OCI-LY1 (cell line): ENCODE measurements at regions not wholly inside any gene's neighbourhood (a gene's known extent, or its start where the extent isn't known, plus 50 kb on each side); places are given as distances from the start of the nearest gene placed in this dataset.

ENCODE experiments used
- H2AFZ ChIP-seq: fragments of 200-600 bp; sonication (generic), shearing (Covaris generic); 2 replicates; pipeline ENCODE4 v1.6.0; 2014; ENCODE audit warnings: antibody characterized with exemption, mild to moderate bottlenecking, low read length
- H3F3A ChIP-seq: fragments of 200-600 bp; sonication (generic), shearing (Covaris generic); 2 replicates; pipeline ENCODE4 v1.6.0; 2014; ENCODE audit warnings: mild to moderate bottlenecking, antibody characterized with exemption, low read length, moderate library complexity; ENCODE audit not compliant: insufficient read depth
- H3K27ac ChIP-seq: fragments of 200-600 bp; sonication (generic); 2 replicates; pipeline ENCODE4 v1.5.1; 2014; ENCODE audit warnings: low read length, mixed run types, mild to moderate bottlenecking, low read depth; ENCODE audit not compliant: poor library complexity, severe bottlenecking
- H3K27me3 ChIP-seq: fragments of 200-600 bp; sonication (generic); 2 replicates; pipeline ENCODE4 v1.6.0; 2014; ENCODE audit warnings: antibody characterized with exemption, mild to moderate bottlenecking, low read length, moderate library complexity; ENCODE audit not compliant: insufficient read depth
- H3K36me3 ChIP-seq: fragments of 200-600 bp; sonication (generic); 2 replicates; pipeline ENCODE4 v1.6.1; 2014; ENCODE audit warnings: mild to moderate bottlenecking, antibody characterized with exemption, low read length, moderate library complexity, mixed read lengths; ENCODE audit not compliant: insufficient read depth
- H3K4me1 ChIP-seq: fragments of 200-600 bp; sonication (generic); 2 replicates; pipeline ENCODE4 v1.5.1; 2014; ENCODE audit warnings: mild to moderate bottlenecking, low read length, moderate library complexity; ENCODE audit not compliant: insufficient read depth, severe bottlenecking
- H3K4me2 ChIP-seq: fragments of 200-600 bp; sonication (generic), shearing (Covaris generic); 2 replicates; pipeline ENCODE4 v1.6.1; 2014; ENCODE audit warnings: low read length
- H3K4me3 ChIP-seq: fragments of 200-600 bp; sonication (generic); 2 replicates; pipeline ENCODE4 v1.5.1; 2014; ENCODE audit warnings: low read length, low read depth, mild to moderate bottlenecking, mixed read lengths; ENCODE audit not compliant: poor library complexity, severe bottlenecking
- H3K79me2 ChIP-seq: fragments of 200-600 bp; shearing (Covaris generic); 2 replicates; pipeline ENCODE4 v1.6.1; 2016; ENCODE audit warnings: mixed run types, low read length, mixed read lengths; ENCODE audit not compliant: insufficient read depth
- H3K9ac ChIP-seq: fragments of 200-600 bp; sonication (generic), shearing (Covaris generic); 2 replicates; pipeline ENCODE4 v1.6.1; 2014; ENCODE audit warnings: mild to moderate bottlenecking, low read length, mixed read lengths
- H3K9me2 ChIP-seq: fragments of 200-600 bp; sonication (generic), shearing (Covaris generic); 2 replicates; pipeline ENCODE4 v1.6.1; 2014; ENCODE audit warnings: low read depth, mild to moderate bottlenecking, low read length, mixed read lengths
- H3K9me3 ChIP-seq: fragments of 200-600 bp; shearing (Covaris generic); 2 replicates; pipeline ENCODE4 v1.6.1; 2014; ENCODE audit warnings: low read length, mixed read lengths
- H4K20me1 ChIP-seq: fragments of 200-600 bp; sonication (generic), shearing (Covaris generic); 2 replicates; pipeline ENCODE4 v1.6.0; 2016; ENCODE audit warnings: mild to moderate bottlenecking, low read length; ENCODE audit not compliant: insufficient read depth
- CTCF ChIP-seq: fragments of 200-600 bp; sonication (generic), shearing (Covaris generic); IDR thresholded peaks from 2 replicates; pipeline ENCODE4 v1.5.1; 2017; ENCODE audit warnings: mild to moderate bottlenecking, antibody characterized with exemption, low read length, moderate library complexity, mixed read lengths
- EZH2 ChIP-seq: fragments of 200-600 bp; sonication (generic), shearing (Covaris generic); IDR thresholded peaks from 2 replicates; pipeline ENCODE4 v1.8.0; 2017; ENCODE audit warnings: borderline replicate concordance, mixed run types, mild to moderate bottlenecking, antibody characterized with exemption, low read length, moderate library complexity, mixed read lengths

DNA sequence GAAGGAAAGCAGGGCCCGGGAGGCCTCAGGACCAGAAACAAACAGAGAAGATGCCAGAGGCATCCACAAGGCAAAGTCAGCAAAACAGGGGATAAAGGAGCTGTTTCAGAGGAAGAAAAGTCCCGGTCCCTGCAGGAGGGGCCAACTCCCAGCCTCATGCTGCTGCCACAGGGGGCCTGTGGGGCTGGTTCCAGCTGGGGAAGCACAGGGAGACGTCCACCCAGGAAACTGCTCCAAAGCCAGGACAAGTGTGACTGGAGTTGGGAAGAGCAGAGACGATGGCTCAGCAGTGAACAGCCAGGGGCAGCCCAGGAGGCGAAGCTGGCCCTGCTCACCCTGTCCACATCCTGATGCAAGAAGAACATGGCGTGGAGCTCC is 454.4 kb downstream of the BRD1 start:
- Histone ChIP-seq H3K27ac (no peak overlapping the region), H3K4me1 (no peaks in the 10 kb centered on the region), H3K27me3 (no peaks in the 10 kb centered on the region), H3K79me2 (no peaks in the 10 kb centered on the region), H3K4me2 (no peak overlapping the region), H2AFZ (no peak overlapping the region), H3K9me3 (no peaks in the 10 kb centered on the region), H3K9ac (no peak overlapping the region), H3F3A (no peaks in the 10 kb centered on the region), H3K36me3 (no peaks in the 10 kb centered on the region), H4K20me1 (no peaks in the 10 kb centered on the region), H3K4me3 (no peak overlapping the region), H3K9me2 (no peaks in the 10 kb centered on the region)
- TF ChIP-seq CTCF = no peak
- no peak for TF ChIP-seq EZH2

GRCh38 chr22:49372530-49373288 is 455.0 kb downstream of the BRD1 start:
- TF ChIP-seq CTCF (no peak), EZH2 (no peak)
- Histone ChIP-seq H3K27ac (no peak overlapping the region), H3K4me2 (no peak overlapping the region), H3K9me2 (no peaks in the 10 kb centered on the region), H3F3A (no peaks in the 10 kb centered on the region), H3K9ac (no peak overlapping the region), H3K36me3 (no peaks in the 10 kb centered on the region), H3K9me3 (no peaks in the 10 kb centered on the region), H3K27me3 (no peaks in the 10 kb centered on the region), H2AFZ (no peak overlapping the region), H3K4me3 (no peak overlapping the region), H4K20me1 (no peaks in the 10 kb centered on the region), H3K79me2 (no peaks in the 10 kb centered on the region), H3K4me1 (no peaks in the 10 kb centered on the region)

DNA sequence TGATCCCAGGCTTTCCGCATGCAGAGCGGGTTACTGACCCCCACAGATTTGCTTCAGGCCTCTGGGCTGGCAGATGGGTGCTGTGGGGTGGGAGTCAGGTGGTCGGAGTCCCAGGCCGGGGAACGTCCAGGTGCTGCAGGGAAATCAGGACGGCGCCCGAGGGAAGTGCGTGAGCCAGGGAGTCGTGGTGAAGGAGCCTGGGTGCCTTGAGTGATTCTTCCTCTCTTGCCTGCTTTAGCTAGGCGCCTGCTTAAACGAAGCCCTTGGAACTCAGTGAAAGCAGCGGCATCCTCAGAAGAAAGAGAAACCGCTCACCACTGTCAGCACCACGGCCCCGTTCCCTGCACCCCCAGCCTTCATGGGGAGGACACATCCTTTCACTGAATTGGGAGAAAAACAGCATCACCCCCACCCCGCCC is 455.6 kb downstream of the BRD1 start:
- no peaks in the 10 kb centered on the region for H3K27me3 ChIP-seq
- H3K27ac ChIP-seq = no peak overlapping the region
- H3K4me2 ChIP-seq = no peak overlapping the region
- no peak for TF ChIP-seq EZH2
- TF ChIP-seq CTCF = no peak
- H3F3A ChIP-seq = no peaks in the 10 kb centered on the region
- no peak overlapping the region for H2AFZ ChIP-seq
- no peaks in the 10 kb centered on the region for H3K4me1 ChIP-seq
- H3K9ac ChIP-seq = no peak overlapping the region
- H3K79me2 ChIP-seq = no peaks in the 10 kb centered on the region
- no peaks in the 10 kb centered on the region for H4K20me1 ChIP-seq
- no peak overlapping the region for H3K4me3 ChIP-seq
- H3K9me2 ChIP-seq = no peaks in the 10 kb centered on the region
- H3K36me3 ChIP-seq = no peaks in the 10 kb centered on the region
- no peaks in the 10 kb centered on the region for H3K9me3 ChIP-seq
